Fibroblast of mammary gland (primary cell): ENCODE measurements at regions not wholly inside any gene's neighbourhood (a gene's known extent, or its start where the extent isn't known, plus 50 kb on each side); places are given as distances from the start of the nearest gene placed in this dataset.
A peak's percentile ranks its signal among the peaks of the same experiment; 100 is the strongest.

Experiments
- DNase-seq: peaks from one replicate; pipeline ENCODE4 v3.0.0-alpha.2; 2010; ENCODE audit warnings: low read depth
- H3K4me3 ChIP-seq: 2 replicates; pipeline ENCODE4 v1.5.1; 2011; ENCODE audit warnings: low read depth, mild to moderate bottlenecking, low read length, moderate library complexity; ENCODE audit not compliant: control insufficient read depth
- CTCF ChIP-seq: conservative IDR thresholded peaks from 2 replicates; pipeline ENCODE4 v1.5.1; 2011; ENCODE audit warnings: low read depth, low read length, inconsistent platforms; ENCODE audit not compliant: control insufficient read depth, insufficient read depth

GRCh38 chr7:67875558-67875957, 878.9 kb downstream of the TYW1 start:
- DNase-seq: no peak
- no peak for TF ChIP-seq CTCF

GRCh38 chr7:67878808-67879207, 882.2 kb downstream of the TYW1 start:
- no peak for DNase-seq
- TF ChIP-seq CTCF: no peak
- H3K4me3 ChIP-seq: no peak overlapping the region

More at GRCh38 chr7:67875558-67875957, 878.9 kb downstream of the TYW1 start:
- no peak overlapping the region for H3K4me3 ChIP-seq

- no peak overlapping the region for H3K4me3 ChIP-seq
- DNase-seq: no peak
- TF ChIP-seq CTCF: no peak
Observed at GRCh38 chr7:67882843-67883242, 886.2 kb downstream of the TYW1 start.

GRCh38 chr7:67890316-67890715, 893.7 kb downstream of the TYW1 start:
- H3K4me3 ChIP-seq: no peak overlapping the region
- no peak for TF ChIP-seq CTCF
- DNase-seq: no peak

GRCh38 chr7:67894746-67895145, 898.1 kb downstream of the TYW1 start:
- TF ChIP-seq CTCF: no peak
- peak; percentile 22 for DNase-seq
- H3K4me3 ChIP-seq: no peak overlapping the region

- no peak overlapping the region for H3K4me3 ChIP-seq
- DNase-seq: peak; percentile 2
- no peak for TF ChIP-seq CTCF
Observed at GRCh38 chr7:67896721-67897120, 900.1 kb downstream of the TYW1 start.

GRCh38 chr7:67900456-67900855, 903.8 kb downstream of the TYW1 start:
- DNase-seq: no peak
- TF ChIP-seq CTCF: no peak
- no peak overlapping the region for H3K4me3 ChIP-seq
